MCF 10A (cell line): ENCODE measurements at regions not wholly inside any gene's neighbourhood (a gene's known extent, or its start where the extent isn't known, plus 50 kb on each side); places are given as distances from the start of the nearest gene placed in this dataset.

Experiments used
- BruUV-seq: library from RNA; stranded (reverse); fragments of 400-500 nt; replicated peaks from 2 replicates; lab custom pipeline; 2021; lab: Mats Ljungman, UMichigan
- CTCF ChIA-PET: fragments of 300-600 bp; sonication (Branson Sonifier 250); formaldehyde crosslinking; extraction: SDS; loops from one replicate; lab custom pipeline; 2021; ENCODE audit warnings: antibody characterized with exemption, inconsistent platforms; lab: Yijun Ruan, JAX
- POLR2A ChIA-PET: fragments of 300-600, 350-650 bp; sonication (Branson Sonifier 250); formaldehyde crosslinking; extraction: SDS; loops from one replicate; lab custom pipeline; 2020; ENCODE audit warnings: antibody characterized with exemption, inconsistent platforms; lab: Yijun Ruan, JAX
- DNase-seq: peaks from one replicate; pipeline ENCODE4 v3.0.0-alpha.2; 2018; ENCODE audit not compliant: unreplicated experiment
- H3K27ac Mint-ChIP-seq: one replicate; pipeline ENCODE4 v1.8.0; 2022; ENCODE audit warnings: mild to moderate bottlenecking, low read depth, mixed read lengths; ENCODE audit not compliant: unreplicated experiment
- H3K27me3 Mint-ChIP-seq: one replicate; pipeline ENCODE4 v1.8.0; 2022; ENCODE audit warnings: mixed read lengths; ENCODE audit not compliant: insufficient read depth, unreplicated experiment
- H3K36me3 Mint-ChIP-seq: one replicate; pipeline ENCODE4 v1.8.0; 2022; ENCODE audit warnings: mild to moderate bottlenecking, moderate library complexity, mixed read lengths; ENCODE audit not compliant: insufficient read depth, unreplicated experiment
- H3K4me1 Mint-ChIP-seq: one replicate; pipeline ENCODE4 v1.8.0; 2022; ENCODE audit warnings: mixed read lengths; ENCODE audit not compliant: insufficient read depth, unreplicated experiment
- H3K4me3 Mint-ChIP-seq: one replicate; pipeline ENCODE4 v1.8.0; 2022; ENCODE audit warnings: mild to moderate bottlenecking, moderate library complexity, mixed read lengths; ENCODE audit not compliant: unreplicated experiment
- H3K9me3 Mint-ChIP-seq: one replicate; pipeline ENCODE4 v1.8.0; 2022; ENCODE audit warnings: mixed read lengths; ENCODE audit not compliant: unreplicated experiment
- CTCF ChIP-seq: fragments of 200-600 bp; IDR thresholded peaks from one replicate; pipeline ENCODE4 v1.8.0; 2022; ENCODE audit warnings: antibody characterized with exemption, mild to moderate bottlenecking; ENCODE audit not compliant: unreplicated experiment
- intact Hi-C: fragments of 100-400 bp; cut with micrococcal nuclease; formaldehyde crosslinking; loops from 2 replicates; pipeline ENCODE4 v1.14.1; 2022

GRCh38 chr2:7239078-7239477, 321.9 kb downstream of the RNF144A start:
- Mint-ChIP-seq H3K27me3 (no peaks in the 10 kb centered on the region), H3K4me1 (no peaks in the 10 kb centered on the region), H3K9me3 (no peaks in the 10 kb centered on the region), H3K4me3 (no peak overlapping the region), H3K27ac (no peak overlapping the region), H3K36me3 (no peaks in the 10 kb centered on the region)
- no peak for TF ChIP-seq CTCF
- ChIA-PET POLR2A (interaction anchor here (0.6 kb wide), 1 partner anchor 27 kb away, joined by 5 read pairs; no protein-coding TSS in a partner anchor), CTCF (interaction anchor here (1.2 kb wide), 1 partner anchor 36 kb away, joined by 3 read pairs; no protein-coding TSS in a partner anchor)
- BruUV-seq = no TSS peak
- no peak for DNase-seq
- intact Hi-C loops = no loop called here

GRCh38 chr2:7241041-7241745, 324.0 kb downstream of the RNF144A start:
- no TSS peak for BruUV-seq
- no peak for TF ChIP-seq CTCF
- no peaks in the 10 kb centered on the region for H3K36me3 Mint-ChIP-seq
- no peak overlapping the region for H3K4me3 Mint-ChIP-seq
- no peak overlapping the region for H3K27ac Mint-ChIP-seq
- H3K27me3 Mint-ChIP-seq = no peaks in the 10 kb centered on the region
- intact Hi-C loops = no loop called here
- POLR2A ChIA-PET = no interaction called here
- CTCF ChIA-PET = no interaction called here
- H3K4me1 Mint-ChIP-seq = no peaks in the 10 kb centered on the region
- H3K9me3 Mint-ChIP-seq = no peaks in the 10 kb centered on the region
- no peak for DNase-seq

GRCh38 chr2:7242189-7242867, 325.1 kb downstream of the RNF144A start:
- H3K4me1 Mint-ChIP-seq = no peaks in the 10 kb centered on the region
- H3K27me3 Mint-ChIP-seq = no peaks in the 10 kb centered on the region
- no peak overlapping the region for H3K4me3 Mint-ChIP-seq
- ChIA-PET POLR2A (no interaction called here), CTCF (no interaction called here)
- no peak overlapping the region for H3K27ac Mint-ChIP-seq
- no peaks in the 10 kb centered on the region for H3K36me3 Mint-ChIP-seq
- BruUV-seq = no TSS peak
- intact Hi-C loops = no loop called here
- no peak for TF ChIP-seq CTCF
- no peak for DNase-seq
- peaks cover 7% of the 10 kb centered on the region for H3K9me3 Mint-ChIP-seq

- intact Hi-C loops = no loop called here
- no peak for TF ChIP-seq CTCF
- Mint-ChIP-seq H3K4me3 (no peak overlapping the region), H3K4me1 (no peaks in the 10 kb centered on the region), H3K27ac (no peak overlapping the region), H3K27me3 (no peaks in the 10 kb centered on the region), H3K9me3 (peaks cover 7% of the 10 kb centered on the region), H3K36me3 (no peaks in the 10 kb centered on the region)
- POLR2A ChIA-PET = interaction anchor here (0.6 kb wide), 1 partner anchor 1749 kb away, joined by 3 read pairs; no protein-coding TSS in a partner anchor
- DNase-seq = no peak
- CTCF ChIA-PET = no interaction called here
- BruUV-seq = no TSS peak
Measured at GRCh38 chr2:7243276-7243675, 326.1 kb downstream of the RNF144A start.
